ENCODE measurements at regions not wholly inside any gene's neighbourhood (a gene's known extent, or its start where the extent isn't known, plus 50 kb on each side); places are given as distances from the start of the nearest gene placed in this dataset.

DNA sequence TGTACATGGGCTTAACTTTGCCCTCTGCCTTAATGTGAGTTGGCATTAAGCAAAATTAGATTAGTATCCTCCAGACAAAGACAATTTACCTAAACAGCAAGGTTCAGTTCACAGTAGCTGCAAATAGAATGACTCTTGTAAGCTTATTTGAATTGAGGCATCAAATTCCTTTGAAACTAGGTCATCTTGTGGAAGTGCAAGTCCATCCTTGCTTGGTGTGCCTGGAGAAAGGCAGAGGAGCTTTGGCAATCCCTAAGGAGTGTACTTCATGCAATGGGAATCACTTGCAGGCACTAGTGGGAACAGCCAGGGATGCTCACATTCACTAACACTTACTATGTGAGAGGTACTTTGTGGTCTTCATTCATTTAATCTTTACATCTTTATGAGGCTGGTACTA, 118.3 kb downstream of the DRD1 start:
- TF ChIP-seq, protein P1, sequence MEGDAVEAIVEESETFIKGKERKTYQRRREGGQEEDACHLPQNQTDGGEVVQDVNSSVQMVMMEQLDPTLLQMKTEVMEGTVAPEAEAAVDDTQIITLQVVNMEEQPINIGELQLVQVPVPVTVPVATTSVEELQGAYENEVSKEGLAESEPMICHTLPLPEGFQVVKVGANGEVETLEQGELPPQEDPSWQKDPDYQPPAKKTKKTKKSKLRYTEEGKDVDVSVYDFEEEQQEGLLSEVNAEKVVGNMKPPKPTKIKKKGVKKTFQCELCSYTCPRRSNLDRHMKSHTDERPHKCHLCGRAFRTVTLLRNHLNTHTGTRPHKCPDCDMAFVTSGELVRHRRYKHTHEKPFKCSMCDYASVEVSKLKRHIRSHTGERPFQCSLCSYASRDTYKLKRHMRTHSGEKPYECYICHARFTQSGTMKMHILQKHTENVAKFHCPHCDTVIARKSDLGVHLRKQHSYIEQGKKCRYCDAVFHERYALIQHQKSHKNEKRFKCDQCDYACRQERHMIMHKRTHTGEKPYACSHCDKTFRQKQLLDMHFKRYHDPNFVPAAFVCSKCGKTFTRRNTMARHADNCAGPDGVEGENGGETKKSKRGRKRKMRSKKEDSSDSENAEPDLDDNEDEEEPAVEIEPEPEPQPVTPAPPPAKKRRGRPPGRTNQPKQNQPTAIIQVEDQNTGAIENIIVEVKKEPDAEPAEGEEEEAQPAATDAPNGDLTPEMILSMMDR (IDR thresholded peaks at IDR 0.05): no peak
- TF ChIP-seq TCF12 (IDR thresholded peaks at IDR 0.05) (no peak), RAD21 (IDR thresholded peaks at IDR 0.05; ENCODE audit: low read length) (no peak), SIN3A (IDR thresholded peaks at IDR 0.05; ENCODE audit: borderline replicate concordance, low read depth, low read length) (no peak), RCOR1 (IDR thresholded peaks at IDR 0.05; ENCODE audit: low read length) (no peak), RFX5 (IDR thresholded peaks at IDR 0.05; ENCODE audit: low read length) (no peak), TEAD4 (IDR thresholded peaks at IDR 0.05; ENCODE audit: borderline replicate concordance, insufficient read depth) (no peak), EZH2phosphoT487 (IDR thresholded peaks at IDR 0.05; ENCODE audit: borderline replicate concordance, low read depth) (no peak), TAF1 (IDR thresholded peaks at IDR 0.05; ENCODE audit: borderline replicate concordance, low read depth, low read length) (no peak), POLR2AphosphoS5 (IDR thresholded peaks at IDR 0.05; ENCODE audit: low read depth, low read length) (no peak), EP300 (IDR thresholded peaks at IDR 0.05; ENCODE audit: borderline replicate concordance in 1 of 2, low read depth in 1 of 2, low read length in 1 of 2) (no peak)
- TF ChIP-seq, protein P2, sequence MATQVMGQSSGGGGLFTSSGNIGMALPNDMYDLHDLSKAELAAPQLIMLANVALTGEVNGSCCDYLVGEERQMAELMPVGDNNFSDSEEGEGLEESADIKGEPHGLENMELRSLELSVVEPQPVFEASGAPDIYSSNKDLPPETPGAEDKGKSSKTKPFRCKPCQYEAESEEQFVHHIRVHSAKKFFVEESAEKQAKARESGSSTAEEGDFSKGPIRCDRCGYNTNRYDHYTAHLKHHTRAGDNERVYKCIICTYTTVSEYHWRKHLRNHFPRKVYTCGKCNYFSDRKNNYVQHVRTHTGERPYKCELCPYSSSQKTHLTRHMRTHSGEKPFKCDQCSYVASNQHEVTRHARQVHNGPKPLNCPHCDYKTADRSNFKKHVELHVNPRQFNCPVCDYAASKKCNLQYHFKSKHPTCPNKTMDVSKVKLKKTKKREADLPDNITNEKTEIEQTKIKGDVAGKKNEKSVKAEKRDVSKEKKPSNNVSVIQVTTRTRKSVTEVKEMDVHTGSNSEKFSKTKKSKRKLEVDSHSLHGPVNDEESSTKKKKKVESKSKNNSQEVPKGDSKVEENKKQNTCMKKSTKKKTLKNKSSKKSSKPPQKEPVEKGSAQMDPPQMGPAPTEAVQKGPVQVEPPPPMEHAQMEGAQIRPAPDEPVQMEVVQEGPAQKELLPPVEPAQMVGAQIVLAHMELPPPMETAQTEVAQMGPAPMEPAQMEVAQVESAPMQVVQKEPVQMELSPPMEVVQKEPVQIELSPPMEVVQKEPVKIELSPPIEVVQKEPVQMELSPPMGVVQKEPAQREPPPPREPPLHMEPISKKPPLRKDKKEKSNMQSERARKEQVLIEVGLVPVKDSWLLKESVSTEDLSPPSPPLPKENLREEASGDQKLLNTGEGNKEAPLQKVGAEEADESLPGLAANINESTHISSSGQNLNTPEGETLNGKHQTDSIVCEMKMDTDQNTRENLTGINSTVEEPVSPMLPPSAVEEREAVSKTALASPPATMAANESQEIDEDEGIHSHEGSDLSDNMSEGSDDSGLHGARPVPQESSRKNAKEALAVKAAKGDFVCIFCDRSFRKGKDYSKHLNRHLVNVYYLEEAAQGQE (IDR thresholded peaks at IDR 0.05; ENCODE audit: low read depth, low read length): no peak
- TF ChIP-seq, protein P3, sequence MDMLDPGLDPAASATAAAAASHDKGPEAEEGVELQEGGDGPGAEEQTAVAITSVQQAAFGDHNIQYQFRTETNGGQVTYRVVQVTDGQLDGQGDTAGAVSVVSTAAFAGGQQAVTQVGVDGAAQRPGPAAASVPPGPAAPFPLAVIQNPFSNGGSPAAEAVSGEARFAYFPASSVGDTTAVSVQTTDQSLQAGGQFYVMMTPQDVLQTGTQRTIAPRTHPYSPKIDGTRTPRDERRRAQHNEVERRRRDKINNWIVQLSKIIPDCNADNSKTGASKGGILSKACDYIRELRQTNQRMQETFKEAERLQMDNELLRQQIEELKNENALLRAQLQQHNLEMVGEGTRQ (IDR thresholded peaks at IDR 0.05; ENCODE audit: borderline replicate concordance, low read depth, low read length): no peak

Measured in SK-N-SH (cell line).